CD4-positive, alpha-beta T cell (primary cell): ENCODE measurements at regions not wholly inside any gene's neighbourhood (a gene's known extent, or its start where the extent isn't known, plus 50 kb on each side); places are given as distances from the start of the nearest gene placed in this dataset.

Experiments
- ATAC-seq: fragments of 200-7000 bp; cut with Tn5 transposase; one replicate; pipeline ENCODE4 v1.10.0; 2022; ENCODE audit warnings: mild to moderate bottlenecking; ENCODE audit not compliant: poor library complexity
- CTCF ChIA-PET: fragments of 350-600 bp; sonication (Branson Sonifier 250); formaldehyde crosslinking; loops from one replicate; lab custom pipeline; 2021; ENCODE audit warnings: antibody characterized with exemption, inconsistent platforms; lab: Charles Lee
- POLR2A ChIA-PET: fragments of 350-600 bp; sonication (Branson Sonifier 250); formaldehyde crosslinking; loops from one replicate; lab custom pipeline; 2021; ENCODE audit warnings: antibody characterized with exemption, inconsistent platforms; lab: Charles Lee
- DNase-seq, 14 experiments: peaks; one replicate each; pipeline ENCODE4 v3.0.0-alpha.2; 2013 to 2020; ENCODE audit warnings: mixed read lengths in 2 of 14
- H3K27ac ChIP-seq, 2 donors: one replicate each; pipeline versions ENCODE4 v1.5.1 to v1.7.0; 2013; ENCODE audit warnings: low read length in 2 of 2, low read depth in 1 of 2, mild to moderate bottlenecking in 1 of 2
- H3K27me3 ChIP-seq, 2 experiments: 1 replicate in 1 of 2; 2 replicates in 1 of 2; pipeline versions ENCODE4 v1.6.1 to v1.7.0; 2013; ENCODE audit warnings: low read length in 2 of 2, control low read depth in 1 of 2, mild to moderate bottlenecking in 1 of 2, moderate library complexity in 1 of 2; ENCODE audit not compliant: insufficient read depth in 2 of 2, control insufficient read depth in 1 of 2
- H3K36me3 ChIP-seq: one replicate; pipeline ENCODE4 v1.6.1; 2013; ENCODE audit warnings: low read length, control low read depth; ENCODE audit not compliant: insufficient read depth
- H3K4me1 ChIP-seq: one replicate; pipeline ENCODE4 v1.6.1; 2013; ENCODE audit warnings: low read length, control low read depth; ENCODE audit not compliant: insufficient read depth
- H3K4me3 ChIP-seq: one replicate; pipeline ENCODE4 v1.5.1; 2013; ENCODE audit warnings: mild to moderate bottlenecking, low read length, moderate library complexity
- H3K9me3 ChIP-seq, 2 experiments: 1 replicate in 1 of 2; 2 replicates in 1 of 2; pipeline versions ENCODE4 v1.6.1 to v1.7.0; 2013; ENCODE audit warnings: low read length in 2 of 2, mild to moderate bottlenecking in 2 of 2, control low read depth in 1 of 2, moderate library complexity in 1 of 2; ENCODE audit not compliant: control insufficient read depth in 1 of 2, insufficient read depth in 1 of 2
- H3K27ac Mint-ChIP-seq: one replicate; pipeline ENCODE4 v1.8.0; 2020; ENCODE audit warnings: mixed read lengths
- H3K27me3 Mint-ChIP-seq: one replicate; pipeline ENCODE4 v1.8.0; 2021; ENCODE audit warnings: mixed read lengths
- H3K36me3 Mint-ChIP-seq: one replicate; pipeline ENCODE4 v1.8.0; 2021; ENCODE audit warnings: low read depth, mixed read lengths
- H3K4me1 Mint-ChIP-seq: one replicate; pipeline ENCODE4 v1.8.0; 2021; ENCODE audit warnings: low read depth, mixed read lengths
- H3K4me3 Mint-ChIP-seq: one replicate; pipeline ENCODE4 v1.8.0; 2020; ENCODE audit warnings: mild to moderate bottlenecking, mixed read lengths
- H3K9me3 Mint-ChIP-seq: one replicate; pipeline ENCODE4 v1.8.0; 2020; ENCODE audit warnings: mixed read lengths
- CTCF ChIP-seq: fragments of 200-600 bp; IDR thresholded peaks from one replicate; pipeline ENCODE4 v1.8.0; 2022; ENCODE audit warnings: antibody characterized with exemption, mild to moderate bottlenecking
- intact Hi-C, 2 experiments: fragments of 100-400 bp; cut with DNase I in 1 of 2; cut with micrococcal nuclease in 1 of 2; formaldehyde crosslinking; loops; one replicate each; pipeline versions ENCODE4 v1.15.1 to v1.9.0; 2023 to 2025; cut with DNase I, micrococcal nuclease

GRCh38 chr21:24123785-24124184 is 1483.5 kb downstream of the MRPL39 start:
- CTCF ChIA-PET = interaction anchor here (0.6 kb wide), 1 partner anchor 18 kb away, joined by 3 read pairs; no protein-coding TSS in a partner anchor
- no peak for ATAC-seq
- H3K9me3 ChIP-seq = no peaks in the 10 kb centered on the region

GRCh38 chr21:24118738-24119459 is 1488.4 kb downstream of the MRPL39 start:
- H3K36me3 Mint-ChIP-seq = no peaks in the 10 kb centered on the region
- no peaks in the 10 kb centered on the region for H3K27me3 ChIP-seq
- intact Hi-C loops = no loop called here
- no peak overlapping the region for H3K4me3 Mint-ChIP-seq
- H3K36me3 ChIP-seq = no peaks in the 10 kb centered on the region
- no peaks in the 10 kb centered on the region for H3K27me3 Mint-ChIP-seq
- no peaks in the 10 kb centered on the region for H3K9me3 Mint-ChIP-seq
- ChIA-PET POLR2A (no interaction called here), CTCF (no interaction called here)
- no peaks in the 10 kb centered on the region for H3K9me3 ChIP-seq
- no peak overlapping the region for H3K27ac ChIP-seq
- no peaks in the 10 kb centered on the region for H3K4me1 Mint-ChIP-seq
- H3K27ac Mint-ChIP-seq = no peak overlapping the region
- DNase-seq = no peak
- TF ChIP-seq CTCF = no peak
- ATAC-seq = no peak
- H3K4me1 ChIP-seq = no peaks in the 10 kb centered on the region
- no peak overlapping the region for H3K4me3 ChIP-seq

More at GRCh38 chr21:24123785-24124184, 1483.5 kb downstream of the MRPL39 start:
- Mint-ChIP-seq H3K27ac (no peak overlapping the region), H3K27me3 (no peaks in the 10 kb centered on the region), H3K4me3 (no peak overlapping the region), H3K9me3 (no peaks in the 10 kb centered on the region), H3K36me3 (no peaks in the 10 kb centered on the region), H3K4me1 (no peaks in the 10 kb centered on the region)
- TF ChIP-seq CTCF = no peak
- no peak overlapping the region for H3K27ac ChIP-seq
- H3K4me1 ChIP-seq = no peaks in the 10 kb centered on the region
- no peaks in the 10 kb centered on the region for H3K36me3 ChIP-seq
- H3K4me3 ChIP-seq = no peak overlapping the region
- intact Hi-C loops = no loop called here
- POLR2A ChIA-PET = no interaction called here
- no peak for DNase-seq
- no peaks in the 10 kb centered on the region for H3K27me3 ChIP-seq

- no peaks in the 10 kb centered on the region for H3K9me3 ChIP-seq
- H3K4me3 ChIP-seq = no peak overlapping the region
- Mint-ChIP-seq H3K4me3 (no peak overlapping the region), H3K27me3 (no peaks in the 10 kb centered on the region), H3K36me3 (no peaks in the 10 kb centered on the region), H3K9me3 (no peaks in the 10 kb centered on the region), H3K27ac (no peak overlapping the region), H3K4me1 (no peaks in the 10 kb centered on the region)
- H3K36me3 ChIP-seq = no peaks in the 10 kb centered on the region
- no peak for TF ChIP-seq CTCF
- no peaks in the 10 kb centered on the region for H3K27me3 ChIP-seq
- no peak for ATAC-seq
- H3K27ac ChIP-seq = no peak overlapping the region
- DNase-seq = no peak
- intact Hi-C loops = no loop called here
- CTCF ChIA-PET = no interaction called here
- POLR2A ChIA-PET = no interaction called here
- H3K4me1 ChIP-seq = no peaks in the 10 kb centered on the region
Measured at GRCh38 chr21:24115141-24115540, 1492.1 kb downstream of the MRPL39 start.
